ENCODE measurements at regions not wholly inside any gene's neighbourhood (a gene's known extent, or its start where the extent isn't known, plus 50 kb on each side); places are given as distances from the start of the nearest gene placed in this dataset.
"Not testable (repeated sequence)": the region's sequence is repeated elsewhere in the genome, so short reads cannot be mapped to it uniquely, and the experiment has no call there.

DNA sequence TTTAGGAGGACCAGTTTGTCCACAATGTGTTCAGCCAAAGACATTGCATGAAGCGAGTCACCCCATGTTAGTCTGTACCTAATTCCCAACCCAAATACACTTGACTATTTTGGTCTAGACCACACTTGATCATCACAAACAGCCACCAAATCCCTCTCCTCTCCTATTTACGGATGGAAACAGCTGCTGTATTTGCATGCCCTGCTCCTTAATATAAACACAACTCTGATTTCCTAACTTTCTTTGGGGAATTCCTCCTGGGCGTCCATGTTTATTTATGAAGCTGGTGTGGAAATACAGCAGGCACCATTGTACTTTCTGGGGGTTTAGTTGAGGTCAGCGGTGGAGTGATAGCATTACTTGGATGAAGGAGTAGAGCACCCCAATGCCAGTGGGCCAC, 235.2 kb downstream of the TLE3 start:
- DNase-seq (ENCODE audit: low spot score) (no peak), ATAC-seq (no peak)
- intact Hi-C loops (cut with DNase I): loop anchor here (2.0 kb wide), 1 partner anchor 78 kb away; no protein-coding TSS in a partner anchor

DNA sequence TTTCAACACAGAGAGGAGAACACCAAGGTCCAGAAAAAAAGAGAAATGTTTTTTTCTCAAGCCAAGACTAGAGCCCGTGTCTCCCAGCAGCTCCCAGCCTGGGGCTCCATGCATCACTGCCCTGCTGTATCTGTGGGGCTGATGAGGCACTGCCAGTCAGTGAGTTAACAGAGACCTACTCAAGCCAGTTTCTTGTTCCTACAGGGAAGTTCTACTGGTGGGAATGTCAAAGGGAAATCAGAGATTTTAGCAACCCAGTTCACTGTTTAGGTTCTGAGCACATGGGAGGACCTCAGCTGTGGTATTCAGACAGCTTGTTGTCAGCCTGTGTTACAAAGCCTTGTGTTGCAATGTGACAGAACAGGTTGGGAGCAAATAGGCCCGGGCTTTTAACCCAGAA, 234.3 kb downstream of the TLE3 start:
- ATAC-seq: no peak
- intact Hi-C loops (cut with DNase I): loop anchor here (2.0 kb wide), 1 partner anchor 77 kb away; no protein-coding TSS in a partner anchor
- no peak for DNase-seq (ENCODE audit: low spot score)

DNA sequence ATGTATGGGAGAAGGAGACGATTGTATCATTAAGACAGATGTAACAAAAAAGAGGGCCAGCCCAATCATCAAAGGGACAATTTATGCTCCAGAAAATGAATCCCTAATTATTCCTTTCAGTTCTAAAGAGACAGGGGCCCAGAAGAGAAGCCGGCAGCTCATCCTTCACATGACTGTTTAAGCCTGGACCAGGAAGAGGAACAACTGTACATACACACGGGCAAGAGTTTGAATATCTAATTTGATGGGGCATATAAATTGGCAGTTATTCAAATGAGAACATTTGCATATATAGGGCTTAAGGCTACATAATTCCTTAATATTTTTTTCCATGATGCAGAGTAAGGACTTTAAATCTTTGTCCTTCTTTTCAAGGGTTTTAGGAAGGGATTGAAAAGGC, 232.3 kb downstream of the TLE3 start:
- ATAC-seq (no peak), DNase-seq (ENCODE audit: low spot score) (no peak)
- intact Hi-C loops (cut with DNase I): no loop called here

DNA sequence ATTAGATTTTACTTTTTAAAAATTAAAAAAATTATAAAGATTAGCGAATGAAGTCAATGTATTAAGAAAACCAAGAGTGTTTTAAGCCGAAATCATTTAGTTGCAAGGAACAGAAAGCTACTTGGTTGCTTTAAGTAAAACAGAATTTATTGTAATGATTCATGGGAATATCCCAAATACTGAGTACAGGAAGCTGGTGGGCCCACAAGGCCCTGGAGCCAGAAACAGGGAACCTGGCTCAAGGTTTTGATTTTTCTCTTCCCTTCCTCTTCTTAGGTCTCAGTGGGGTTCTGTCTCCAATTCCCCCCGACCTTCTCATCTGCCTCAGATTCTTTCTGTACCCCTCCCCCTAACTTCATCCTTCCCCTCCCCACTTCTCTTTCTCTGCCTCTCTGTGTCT, 229.0 kb downstream of the TLE3 start:
- ATAC-seq (no peak), DNase-seq (ENCODE audit: low spot score) (no peak)
- intact Hi-C loops (cut with DNase I): no loop called here

DNA sequence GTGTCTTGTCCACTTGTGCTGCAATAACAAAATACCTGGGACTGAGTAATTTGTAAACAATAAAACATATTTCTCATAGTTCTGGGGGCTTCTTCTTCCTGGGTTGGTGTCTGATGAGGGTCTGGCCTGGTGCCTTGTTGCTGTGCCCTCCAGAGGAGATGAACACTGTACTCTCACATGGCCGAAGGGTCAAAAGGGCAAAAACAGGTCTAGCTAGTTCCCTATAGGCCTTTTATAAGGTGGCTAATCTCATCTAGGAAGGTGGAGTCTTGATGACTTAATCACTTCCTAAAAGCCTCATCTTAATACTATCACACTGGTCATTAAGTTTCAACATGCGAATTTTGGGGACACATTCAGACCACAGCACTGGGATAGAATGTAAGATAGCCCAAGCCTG, 228.4 kb downstream of the TLE3 start:
- intact Hi-C loops (cut with DNase I): no loop called here
- no peak for ATAC-seq
- no peak for DNase-seq (ENCODE audit: low spot score)

DNA sequence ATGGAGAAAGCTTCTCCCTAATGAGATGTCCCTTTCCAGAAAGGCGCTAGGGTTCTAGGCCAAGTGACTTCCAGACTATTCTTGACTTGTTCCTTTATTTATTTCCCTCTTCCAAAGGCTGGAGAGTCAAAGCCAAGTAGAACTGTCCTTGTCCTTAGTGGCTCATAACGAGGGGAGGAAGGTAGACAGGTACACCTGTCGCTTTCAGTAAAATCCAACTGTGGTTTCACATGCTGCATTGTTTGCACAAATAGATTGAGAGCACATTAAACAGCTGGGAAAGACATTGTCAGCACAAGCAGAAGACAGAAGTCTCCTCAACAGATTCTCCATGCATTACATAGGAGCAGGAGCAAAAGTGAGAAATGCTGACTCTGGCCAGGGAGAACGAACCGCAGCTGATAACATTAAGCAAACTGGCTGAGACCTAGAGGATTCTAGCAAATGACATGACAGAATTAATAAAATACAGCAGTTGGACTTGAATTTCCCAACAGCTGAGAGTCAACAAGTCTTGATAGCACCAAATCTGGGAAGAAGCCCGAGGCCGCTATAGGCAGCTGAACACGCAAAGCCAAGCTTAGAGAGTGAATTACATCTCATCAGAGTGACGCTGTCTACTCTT, 227.7 kb downstream of the TLE3 start:
- intact Hi-C loops (cut with DNase I): no loop called here
- ATAC-seq: no peak
- DNase-seq (ENCODE audit: low spot score): no peak

DNA sequence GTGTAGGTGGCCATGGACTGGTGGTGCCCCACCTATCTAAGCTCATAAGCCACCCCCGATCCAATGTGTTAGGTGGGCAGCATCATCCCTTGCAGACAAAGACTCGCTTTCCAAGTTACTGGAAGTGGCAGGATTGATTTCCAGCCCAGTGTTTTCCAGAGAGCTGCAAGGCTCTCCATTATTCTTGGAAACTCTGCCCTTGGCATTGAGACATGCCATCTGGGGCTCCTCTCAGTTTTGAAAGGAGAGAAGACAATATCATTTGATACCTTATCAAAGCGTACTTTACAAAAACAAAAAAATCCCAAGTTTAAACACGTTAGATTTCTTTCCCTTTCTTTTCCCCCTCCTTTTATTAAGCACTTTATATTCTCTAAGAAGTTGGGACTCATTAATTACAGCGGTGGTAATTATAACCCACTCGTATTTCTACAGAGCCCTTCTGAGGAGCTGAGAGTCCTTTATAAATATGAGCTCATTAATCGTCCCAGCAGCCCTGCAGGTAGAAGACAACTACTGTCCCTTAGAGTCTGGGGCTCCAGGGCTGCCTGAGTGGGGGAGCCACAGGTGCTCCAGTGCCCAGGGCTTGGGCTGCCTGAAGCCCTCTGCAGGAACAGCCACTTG, 226.1 kb downstream of the TLE3 start:
- ATAC-seq (no peak), DNase-seq (ENCODE audit: low spot score) (no peak)
- intact Hi-C loops (cut with DNase I): no loop called here

DNA sequence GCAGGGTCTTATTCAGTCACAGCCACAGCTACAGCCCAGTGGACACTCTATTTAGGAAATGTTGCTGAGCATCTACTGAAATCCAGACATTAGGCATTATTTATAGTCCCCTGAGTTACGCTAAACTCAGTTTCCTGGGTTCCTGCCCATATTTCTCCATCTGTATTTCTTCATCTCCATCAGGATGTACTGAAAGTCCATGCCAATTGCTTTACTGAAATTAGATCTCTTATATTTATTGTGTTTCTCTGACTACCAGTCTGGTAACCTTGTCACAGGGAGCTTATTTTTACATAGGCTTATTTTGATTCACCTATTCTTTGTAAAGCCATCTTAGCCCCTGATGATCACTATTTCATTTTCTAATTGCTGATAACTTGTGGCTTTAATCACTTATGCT, 223.9 kb downstream of the TLE3 start:
- DNase-seq (ENCODE audit: low spot score): no peak
- ATAC-seq: no peak
- intact Hi-C loops (cut with DNase I): no loop called here

DNA sequence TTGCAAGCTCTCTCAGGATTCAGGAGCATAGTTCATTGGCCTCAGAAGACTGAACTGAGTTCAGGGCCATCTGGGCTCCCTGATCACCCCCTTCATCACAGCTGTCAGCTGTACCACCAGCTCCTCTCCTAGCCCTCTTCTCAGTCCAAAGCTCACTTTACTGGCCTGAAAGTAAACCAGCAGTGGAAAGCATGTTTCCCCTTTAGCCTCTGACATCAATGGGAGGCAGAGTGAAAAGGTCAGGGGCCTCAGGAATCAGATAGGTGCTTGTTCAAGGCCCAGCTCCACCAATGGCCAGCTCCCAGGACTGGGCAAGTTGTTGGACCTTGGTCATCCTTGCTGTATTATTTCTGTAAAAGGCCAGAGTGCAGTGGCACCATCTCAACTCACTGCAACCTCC, 223.4 kb downstream of the TLE3 start:
- ATAC-seq (no peak), DNase-seq (ENCODE audit: low spot score) (no peak)
- intact Hi-C loops (cut with DNase I): no loop called here

DNA sequence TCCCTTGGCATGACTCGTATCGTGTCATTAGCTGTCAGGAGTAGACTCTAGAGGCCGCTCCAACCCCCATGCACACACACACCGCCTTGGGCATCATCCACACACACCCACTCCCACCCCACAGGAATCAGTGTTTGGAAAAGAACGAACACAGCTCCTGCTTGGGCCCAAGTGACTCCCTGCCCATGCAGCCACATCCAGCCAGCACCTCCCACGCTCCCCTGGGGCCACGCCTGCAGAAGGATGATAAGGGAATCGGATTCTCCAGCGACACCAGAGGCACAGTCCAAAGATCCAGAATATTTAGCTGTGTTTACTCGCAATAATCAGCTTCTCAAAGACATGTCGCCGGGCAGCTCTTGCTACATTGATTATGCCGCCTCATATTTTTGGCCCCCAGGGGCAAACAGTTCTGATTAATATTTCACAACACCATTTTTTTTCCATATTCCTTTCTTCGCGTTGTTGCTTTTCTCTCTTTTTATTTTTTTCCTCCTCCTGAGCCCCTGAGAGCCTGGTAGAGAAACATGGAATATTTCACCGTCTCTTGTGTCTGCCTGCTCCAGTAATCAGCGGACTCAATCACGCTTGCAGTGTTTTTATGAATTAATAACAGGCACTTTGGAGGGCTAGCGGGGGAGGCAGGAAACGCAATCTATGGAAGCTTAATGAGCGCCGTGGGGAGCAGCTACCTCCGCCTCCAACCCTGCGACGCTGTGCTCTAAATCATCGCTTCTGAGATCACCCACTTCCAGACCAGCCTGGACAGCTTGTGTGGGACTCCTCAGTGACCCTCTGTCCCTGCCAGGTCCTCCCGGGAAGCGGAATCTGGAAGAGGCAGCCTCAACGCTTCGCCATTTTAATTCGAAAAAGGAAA, 221.4 kb downstream of the TLE3 start:
- DNase-seq (ENCODE audit: low spot score) (no peak), ATAC-seq (no peak)
- intact Hi-C loops (cut with DNase I): no loop called here

DNA sequence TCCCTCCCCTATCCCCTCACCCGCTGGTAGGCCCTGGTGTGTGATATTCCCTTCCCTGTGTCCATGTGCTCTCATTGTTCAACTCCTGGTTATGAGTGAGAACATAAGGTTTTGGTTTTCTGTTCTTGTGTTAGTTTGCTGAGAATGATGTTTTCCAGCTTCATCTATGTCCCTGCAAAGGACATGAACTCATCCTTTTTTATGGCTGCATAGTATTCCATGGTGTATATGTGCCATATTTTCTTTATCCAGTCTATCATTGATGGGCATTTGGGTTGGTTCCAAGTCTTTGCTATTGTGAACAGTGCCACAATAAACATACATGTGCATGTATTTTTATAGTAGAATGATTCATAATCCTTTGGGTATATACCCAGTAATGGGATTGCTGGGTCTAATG, 217.8 kb downstream of the TLE3 start:
- DNase-seq (ENCODE audit: low spot score); intact Hi-C loops (cut with DNase I); ATAC-seq: not testable (repeated sequence)

DNA sequence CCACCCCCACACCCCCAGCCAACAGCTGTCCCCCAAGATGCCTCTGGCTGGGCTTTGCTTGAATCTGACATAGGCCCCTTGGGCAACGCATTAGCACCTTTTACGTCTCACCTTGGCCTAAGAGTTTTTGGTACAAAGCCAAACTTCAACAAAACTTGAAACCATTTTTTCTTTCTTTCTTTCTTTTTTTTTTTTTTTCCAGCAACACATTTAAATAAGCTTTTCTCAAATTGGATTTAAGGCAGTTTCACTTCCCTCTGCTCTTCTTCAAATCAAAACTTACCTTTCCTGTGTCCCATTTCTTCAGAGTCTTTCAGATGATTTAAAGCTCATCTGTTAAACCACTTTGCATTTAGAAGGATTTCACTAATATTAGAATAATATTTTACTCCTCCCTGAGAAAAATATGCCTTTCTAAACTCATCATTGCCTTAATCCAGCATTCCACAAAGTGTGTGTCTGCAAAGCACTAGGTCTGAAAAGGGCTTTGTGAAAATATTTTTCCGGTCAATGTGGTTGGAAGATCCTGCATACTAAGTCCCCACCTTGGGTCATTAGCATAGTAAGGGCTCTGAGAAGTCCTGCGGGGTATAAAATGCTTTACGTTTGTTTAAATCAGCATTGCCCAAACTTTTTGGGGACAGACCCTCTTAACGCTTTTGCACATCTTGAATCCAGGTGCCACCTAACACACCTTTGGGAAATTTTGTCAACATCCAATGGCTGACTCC, 217.0 kb downstream of the TLE3 start:
- no peak for ATAC-seq
- DNase-seq (ENCODE audit: low spot score): no peak
- intact Hi-C loops (cut with DNase I): no loop called here

DNA sequence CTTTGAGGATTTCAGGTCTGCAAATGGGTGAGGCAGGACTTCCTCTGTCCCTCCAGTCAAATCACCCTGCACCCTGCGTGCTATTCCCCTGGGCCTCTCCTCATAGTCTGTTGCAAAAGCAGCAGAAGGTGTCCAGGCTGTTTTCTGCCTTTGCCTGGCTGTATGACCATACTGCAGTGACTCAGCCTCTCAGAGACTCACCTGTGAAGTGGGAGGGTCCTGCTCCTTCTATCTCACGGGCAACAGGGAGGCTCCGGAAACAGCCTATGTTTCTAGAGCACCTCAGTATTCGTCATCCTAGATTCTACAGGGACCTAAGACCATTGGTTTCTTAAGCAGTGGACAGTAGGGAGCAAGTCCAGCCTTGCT, 216.4 kb downstream of the TLE3 start:
- intact Hi-C loops (cut with DNase I): no loop called here
- ATAC-seq: no peak
- no peak for DNase-seq (ENCODE audit: low spot score)

DNA sequence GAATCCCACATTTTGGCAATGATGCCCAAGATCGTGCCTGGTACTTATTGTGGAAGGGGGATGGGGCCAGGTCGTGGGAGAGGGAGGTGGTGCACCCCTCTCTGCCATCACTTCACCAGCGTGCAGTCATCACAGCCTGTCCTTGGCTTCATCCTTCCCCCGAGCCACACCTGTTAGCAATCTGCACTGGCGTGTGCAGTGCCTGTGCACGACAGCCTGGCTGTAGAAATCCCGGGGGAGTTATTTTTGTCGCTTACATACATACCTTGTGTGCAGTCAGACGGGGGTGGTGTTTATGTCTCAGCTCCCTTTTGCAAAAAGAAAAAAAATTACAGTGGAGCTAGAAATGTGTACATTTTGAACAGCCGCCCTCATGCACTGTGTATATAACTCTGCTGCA, 216.0 kb downstream of the TLE3 start:
- intact Hi-C loops (cut with DNase I): no loop called here
- ATAC-seq (no peak), DNase-seq (ENCODE audit: low spot score) (no peak)

DNA sequence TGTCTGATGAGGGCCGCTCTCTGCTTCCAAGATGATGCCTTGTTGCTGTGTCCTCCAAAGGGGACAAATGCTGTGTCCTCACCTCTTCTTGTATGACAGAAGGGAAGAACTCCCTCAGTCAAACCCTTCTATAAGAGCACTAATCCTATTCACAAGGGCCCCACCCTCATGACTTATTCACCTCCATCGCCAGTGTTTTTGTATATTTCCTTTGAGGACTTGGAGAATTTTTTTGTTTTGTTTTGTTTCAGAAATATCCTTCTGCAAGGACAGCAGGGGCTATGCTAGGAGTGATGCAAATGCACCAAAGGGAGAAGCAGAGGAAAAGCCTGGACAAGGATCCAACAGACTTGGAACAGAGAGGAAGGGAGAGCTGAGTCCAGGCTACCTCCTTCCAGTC, 214.4 kb downstream of the TLE3 start:
- intact Hi-C loops (cut with DNase I): no loop called here
- no peak for ATAC-seq
- DNase-seq (ENCODE audit: low spot score): no peak

DNA sequence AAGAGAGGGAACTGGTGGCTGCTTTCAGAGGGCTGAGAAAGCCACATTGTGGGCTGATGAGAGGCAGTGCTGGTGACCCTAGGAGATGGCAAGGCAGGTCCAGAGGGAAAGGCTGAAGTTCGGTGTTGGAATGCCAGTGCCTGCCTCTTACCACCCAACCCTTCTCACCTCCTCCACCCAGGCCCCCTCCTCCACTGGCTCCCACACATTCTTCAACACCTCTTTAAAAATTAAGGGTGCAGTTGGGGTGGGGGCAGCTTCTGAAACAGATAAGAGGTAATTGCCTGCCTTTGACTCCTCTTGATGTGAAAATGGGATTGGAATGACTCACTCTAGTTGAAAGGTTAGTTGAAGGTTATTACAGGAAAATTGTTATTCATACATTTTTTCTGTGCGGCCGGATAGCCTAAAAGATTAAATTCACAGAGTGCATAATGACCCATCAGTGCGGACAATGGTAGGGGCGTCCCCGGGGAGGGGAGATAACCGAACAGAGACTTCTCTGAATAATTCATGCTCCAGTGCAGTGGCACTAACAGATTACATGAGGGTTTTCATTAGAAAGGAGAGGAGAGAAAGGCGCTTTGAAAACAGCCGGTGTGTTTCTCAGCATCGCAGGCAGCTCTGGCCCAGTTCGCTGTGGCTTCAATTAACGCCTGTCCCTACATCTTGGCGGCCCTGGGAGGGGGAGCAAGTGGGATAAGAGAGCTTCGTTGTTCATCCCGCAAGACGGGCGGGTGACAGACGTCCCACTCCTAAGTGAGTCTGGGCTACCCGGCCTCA, 212.4 kb downstream of the TLE3 start:
- intact Hi-C loops (cut with DNase I): no loop called here
- ATAC-seq: no peak
- DNase-seq (ENCODE audit: low spot score): no peak

DNA sequence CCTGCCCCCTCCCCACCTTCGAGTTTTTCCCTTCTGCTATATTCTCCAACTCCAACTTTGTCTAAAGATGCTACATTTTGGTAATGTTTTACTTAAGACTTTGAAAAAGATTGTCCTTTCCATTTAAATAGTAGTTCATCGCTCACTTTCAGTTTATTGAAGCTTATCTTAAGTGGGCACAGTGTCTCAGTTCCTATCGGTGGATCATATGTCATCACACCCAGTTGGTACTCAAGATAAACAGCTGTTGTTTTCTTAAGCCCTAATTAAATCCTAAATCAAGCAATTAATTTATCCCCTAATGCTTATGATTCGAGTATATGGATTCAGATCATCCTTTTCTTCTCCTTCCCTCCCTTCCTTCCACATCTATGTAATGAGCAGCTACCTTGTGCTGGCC, 210.7 kb downstream of the TLE3 start:
- DNase-seq (ENCODE audit: low spot score) (no peak), ATAC-seq (no peak)
- intact Hi-C loops (cut with DNase I): no loop called here

DNA sequence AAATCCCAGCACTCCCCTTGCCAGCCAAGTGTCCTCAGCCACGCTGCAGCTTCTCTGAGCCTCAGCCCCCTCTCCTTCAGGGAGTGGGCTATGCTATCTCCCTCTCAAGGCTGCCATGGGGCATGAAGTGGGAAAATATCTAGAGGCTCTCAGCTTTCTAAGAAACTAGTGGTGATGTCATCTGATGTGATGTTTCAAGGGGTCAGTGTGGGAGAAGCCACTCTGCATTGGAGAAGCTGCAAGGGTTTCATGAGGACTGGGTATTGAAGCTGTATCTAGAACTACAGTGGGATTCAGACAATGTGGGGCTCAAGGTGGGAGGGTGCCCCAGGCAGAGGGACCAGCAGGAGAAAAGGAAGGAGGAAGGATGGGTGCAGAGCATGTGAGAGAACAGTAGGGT, 210.2 kb downstream of the TLE3 start:
- no peak for DNase-seq (ENCODE audit: low spot score)
- intact Hi-C loops (cut with DNase I): no loop called here
- no peak for ATAC-seq

DNA sequence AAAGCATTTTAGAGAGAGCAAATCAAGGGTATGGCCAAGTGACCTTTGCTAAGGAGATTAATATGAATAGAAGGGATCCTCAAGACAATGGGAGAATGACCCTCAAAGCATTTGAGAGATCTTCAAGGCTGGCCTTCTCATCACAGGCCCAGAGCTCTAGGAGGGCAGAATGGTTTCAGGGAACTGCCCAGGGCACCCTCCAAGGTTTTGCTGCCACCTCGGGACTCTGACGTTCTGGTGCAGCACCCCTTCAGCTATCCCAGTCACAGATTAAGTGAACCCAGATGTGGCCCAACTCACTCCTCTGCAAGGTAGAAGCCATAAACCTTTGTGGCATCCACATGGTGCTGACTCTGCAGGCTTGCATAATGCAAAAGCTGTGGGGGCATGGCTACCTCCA, 209.3 kb downstream of the TLE3 start:
- no peak for DNase-seq (ENCODE audit: low spot score)
- no peak for ATAC-seq
- intact Hi-C loops (cut with DNase I): no loop called here

All from sciatic nerve (tissue), 2 donors.